ENCODE measurements at regions not wholly inside any gene's neighbourhood (a gene's known extent, or its start where the extent isn't known, plus 50 kb on each side); places are given as distances from the start of the nearest gene placed in this dataset.

DNA sequence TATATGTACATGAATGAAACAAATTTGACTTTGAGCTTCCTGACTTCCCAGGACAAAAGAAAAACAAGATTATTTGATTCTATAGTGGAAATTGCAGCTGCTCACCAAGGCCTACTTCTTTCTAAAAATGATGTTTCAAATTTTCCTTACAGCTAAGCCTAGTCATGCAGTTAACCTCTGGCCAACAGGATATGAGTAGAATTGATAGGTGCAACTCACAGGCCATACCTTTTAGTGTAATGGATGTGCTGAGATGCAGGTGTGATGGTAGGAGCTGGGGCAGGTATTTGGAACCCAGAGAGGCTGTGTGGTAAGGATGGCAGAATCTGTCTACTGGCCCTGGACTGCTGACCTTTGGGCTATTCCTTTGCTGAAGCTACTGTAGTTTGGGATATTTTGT is 230.9 kb upstream of the PREP start:
- no peak for DNase-seq (ENCODE audit: low read depth)
- no peak overlapping the region for H3K4me3 ChIP-seq (ENCODE audit: control insufficient read depth, low read depth, low read length)
- TF ChIP-seq, protein P1, sequence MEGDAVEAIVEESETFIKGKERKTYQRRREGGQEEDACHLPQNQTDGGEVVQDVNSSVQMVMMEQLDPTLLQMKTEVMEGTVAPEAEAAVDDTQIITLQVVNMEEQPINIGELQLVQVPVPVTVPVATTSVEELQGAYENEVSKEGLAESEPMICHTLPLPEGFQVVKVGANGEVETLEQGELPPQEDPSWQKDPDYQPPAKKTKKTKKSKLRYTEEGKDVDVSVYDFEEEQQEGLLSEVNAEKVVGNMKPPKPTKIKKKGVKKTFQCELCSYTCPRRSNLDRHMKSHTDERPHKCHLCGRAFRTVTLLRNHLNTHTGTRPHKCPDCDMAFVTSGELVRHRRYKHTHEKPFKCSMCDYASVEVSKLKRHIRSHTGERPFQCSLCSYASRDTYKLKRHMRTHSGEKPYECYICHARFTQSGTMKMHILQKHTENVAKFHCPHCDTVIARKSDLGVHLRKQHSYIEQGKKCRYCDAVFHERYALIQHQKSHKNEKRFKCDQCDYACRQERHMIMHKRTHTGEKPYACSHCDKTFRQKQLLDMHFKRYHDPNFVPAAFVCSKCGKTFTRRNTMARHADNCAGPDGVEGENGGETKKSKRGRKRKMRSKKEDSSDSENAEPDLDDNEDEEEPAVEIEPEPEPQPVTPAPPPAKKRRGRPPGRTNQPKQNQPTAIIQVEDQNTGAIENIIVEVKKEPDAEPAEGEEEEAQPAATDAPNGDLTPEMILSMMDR (IDR thresholded peaks at IDR 0.05; ENCODE audit: control insufficient read depth, insufficient read depth, low read depth, low read length, missing control alignments): no peak

- no peak for DNase-seq (ENCODE audit: low read depth)
- H3K4me3 ChIP-seq (ENCODE audit: control insufficient read depth, low read depth, low read length): no peak overlapping the region
- TF ChIP-seq, protein P1 (IDR thresholded peaks at IDR 0.05; ENCODE audit: control insufficient read depth, insufficient read depth, low read depth, low read length, missing control alignments): no peak
These were observed 225.4 kb upstream of the PREP start for GRCh38 chr6:105628156-105628860.

- TF ChIP-seq, protein P1 (IDR thresholded peaks at IDR 0.05; ENCODE audit: control insufficient read depth, insufficient read depth, low read depth, low read length, missing control alignments): no peak
- no peak overlapping the region for H3K4me3 ChIP-seq (ENCODE audit: control insufficient read depth, low read depth, low read length)
- DNase-seq (ENCODE audit: low read depth): no peak
These were observed 223.6 kb upstream of the PREP start for GRCh38 chr6:105626295-105627158.

DNA sequence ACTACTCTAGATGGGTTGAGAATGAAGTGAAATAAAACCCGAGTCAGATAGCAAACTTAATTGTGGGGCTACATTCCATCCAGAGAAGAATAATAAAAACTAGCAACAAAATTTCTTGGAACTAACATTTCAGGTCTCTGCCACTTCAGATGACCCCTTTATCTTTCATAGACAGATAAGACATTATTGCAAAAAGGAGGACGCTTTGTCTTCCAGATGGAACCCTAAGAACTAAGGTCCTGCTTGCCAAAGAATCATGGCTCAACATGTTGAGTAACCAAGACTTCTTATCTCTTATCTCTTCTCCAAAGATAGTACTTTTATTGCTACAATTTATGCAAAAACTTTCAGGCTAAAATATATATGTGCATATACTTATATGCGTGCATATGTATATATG is 221.1 kb upstream of the PREP start:
- TF ChIP-seq, protein P1 (IDR thresholded peaks at IDR 0.05; ENCODE audit: control insufficient read depth, insufficient read depth, low read depth, low read length, missing control alignments): no peak
- H3K4me3 ChIP-seq (ENCODE audit: control insufficient read depth, low read depth, low read length): no peak overlapping the region
- no peak for DNase-seq (ENCODE audit: low read depth)

DNA sequence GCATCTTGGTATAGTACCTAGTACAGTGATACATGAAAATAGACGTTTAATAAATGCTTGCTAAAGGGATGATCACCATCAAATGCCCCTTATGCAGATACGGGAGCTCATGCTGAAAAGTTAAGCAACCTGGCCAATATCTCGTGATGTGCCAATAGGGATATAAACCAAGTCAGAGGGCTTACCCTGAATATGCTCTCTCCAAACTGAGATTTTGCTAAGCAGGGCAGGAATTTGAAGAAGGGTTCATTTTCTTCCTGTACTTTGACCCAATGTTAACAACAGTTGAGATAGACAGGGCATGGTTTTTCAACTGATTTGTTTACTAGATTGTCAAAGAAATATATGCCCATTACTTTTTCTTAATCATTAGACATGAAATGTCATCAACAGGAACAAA is 219.3 kb upstream of the PREP start:
- no peak overlapping the region for H3K4me3 ChIP-seq (ENCODE audit: control insufficient read depth, low read depth, low read length)
- no peak for DNase-seq (ENCODE audit: low read depth)
- TF ChIP-seq, protein P1 (IDR thresholded peaks at IDR 0.05; ENCODE audit: control insufficient read depth, insufficient read depth, low read depth, low read length, missing control alignments): no peak

DNA sequence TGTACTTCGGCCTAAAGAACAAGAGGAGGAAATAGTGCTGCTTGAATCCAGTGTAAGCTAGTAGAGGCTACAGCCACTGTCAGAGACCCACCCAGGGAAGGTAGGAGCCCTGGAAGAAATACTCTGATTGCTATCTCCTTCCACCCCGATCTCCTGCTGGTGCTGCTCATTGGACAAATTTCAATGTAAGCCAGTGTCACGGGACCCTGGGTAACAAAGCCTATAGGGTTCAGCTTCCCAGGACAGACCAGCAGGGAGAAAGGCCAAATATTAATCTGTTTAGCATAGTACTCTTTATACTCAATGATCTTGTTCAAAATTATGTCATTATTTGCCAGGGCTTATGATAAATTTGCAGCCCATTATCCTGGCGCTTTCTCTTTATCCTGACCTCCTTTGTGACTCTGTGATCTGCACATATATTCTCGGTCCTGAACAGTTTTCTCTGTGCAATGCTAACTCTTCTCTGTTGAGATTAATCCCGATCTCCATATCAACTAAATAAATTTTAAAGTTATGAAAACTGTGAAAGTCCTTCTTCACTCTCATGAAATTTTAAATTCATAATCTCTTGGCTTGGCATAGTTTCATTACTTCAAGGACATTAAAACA is 218.8 kb upstream of the PREP start:
- H3K4me3 ChIP-seq (ENCODE audit: control insufficient read depth, low read depth, low read length): no peak overlapping the region
- no peak for DNase-seq (ENCODE audit: low read depth)
- TF ChIP-seq, protein P1 (IDR thresholded peaks at IDR 0.05; ENCODE audit: control insufficient read depth, insufficient read depth, low read depth, low read length, missing control alignments): no peak

All from AG09309 (cell line).